Left ventricle myocardium superior (tissue), 1 donor: ENCODE measurements at regions not wholly inside any gene's neighbourhood (a gene's known extent, or its start where the extent isn't known, plus 50 kb on each side); places are given as distances from the start of the nearest gene placed in this dataset.
A peak's percentile ranks its signal among the peaks of the same experiment; 100 is the strongest.
"Not testable (repeated sequence)": the region's sequence is repeated elsewhere in the genome, so short reads cannot be mapped to it uniquely, and the experiment has no call there.

Experiments used
- ATAC-seq: fragments of 200-7000 bp; cut with Tn5 transposase; one replicate; pipeline ENCODE4 v1.9.1; 2020; ENCODE audit warnings: mild to moderate bottlenecking, moderate library complexity
- DNase-seq: peaks from one replicate; pipeline ENCODE4 v3.0.0-alpha.2; 2020
- intact Hi-C: fragments of 100-400 bp; cut with micrococcal nuclease; formaldehyde crosslinking; loops from one replicate; pipeline ENCODE4 v1.11.0; 2022
- donor health status: DM: no; HTN: yes; CAD: no; lungs with severe emphysema.

GRCh38 chr21:27571706-27572105 is 604.8 kb upstream of the ADAMTS5 start:
- DNase-seq (no peak), ATAC-seq (no peak)
- intact Hi-C loops = no loop called here

GRCh38 chr21:27570306-27570868 is 603.5 kb upstream of the ADAMTS5 start:
- intact Hi-C loops = no loop called here
- ATAC-seq = peak; percentile 96
- peak; percentile 66 for DNase-seq

GRCh38 chr21:27569831-27570230 is 602.9 kb upstream of the ADAMTS5 start:
- intact Hi-C loops = loop anchor here (10.0 kb wide), 2 partner anchors 205 to 715 kb away; no protein-coding TSS in a partner anchor
- ATAC-seq (peak; percentile 16), DNase-seq (no peak)

- ATAC-seq (no peak), DNase-seq (no peak)
- intact Hi-C loops = loop anchor here (10.0 kb wide), 2 partner anchors 204 to 714 kb away; no protein-coding TSS in a partner anchor
These were observed 602.2 kb upstream of the ADAMTS5 start for GRCh38 chr21:27569091-27569490.

DNA sequence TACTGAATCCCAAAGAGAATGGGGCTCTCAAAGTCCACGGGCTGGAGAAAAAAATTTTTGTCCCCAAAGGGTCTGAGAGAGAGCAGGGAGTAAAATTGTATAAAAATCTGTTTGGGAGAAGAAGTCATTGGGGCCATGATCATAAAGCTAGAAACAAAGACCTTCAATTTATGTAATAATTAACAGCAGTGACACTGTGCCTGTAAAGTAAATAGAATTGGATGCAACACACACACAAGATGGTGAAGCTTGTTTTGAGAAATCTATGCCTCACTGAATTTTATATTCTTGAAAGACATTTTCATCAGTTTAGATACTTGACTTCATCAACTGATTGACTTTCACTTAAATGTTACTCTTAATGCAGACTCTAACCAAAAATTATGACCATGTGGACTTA is 600.5 kb upstream of the ADAMTS5 start:
- DNase-seq = no peak
- intact Hi-C loops = loop anchor here (10.0 kb wide), 2 partner anchors 203 to 713 kb away; no protein-coding TSS in a partner anchor
- no peak for ATAC-seq

- intact Hi-C loops = loop anchor here (10.0 kb wide), 2 partner anchors 202 to 712 kb away; no protein-coding TSS in a partner anchor
- ATAC-seq = no peak
- DNase-seq = no peak
These were observed 599.6 kb upstream of the ADAMTS5 start for GRCh38 chr21:27566521-27566920.

- DNase-seq (no peak), ATAC-seq (no peak)
- intact Hi-C loops = loop anchor here (10.0 kb wide), 2 partner anchors 201 to 711 kb away; no protein-coding TSS in a partner anchor
These were observed 598.5 kb upstream of the ADAMTS5 start for GRCh38 chr21:27565364-27565763.

GRCh38 chr21:27564684-27565301 is 597.9 kb upstream of the ADAMTS5 start:
- intact Hi-C loops = loop anchor here (10.0 kb wide), 2 partner anchors 200 to 710 kb away; no protein-coding TSS in a partner anchor
- peak; percentile 33 for DNase-seq
- peak; percentile 75 for ATAC-seq

- DNase-seq = no peak
- ATAC-seq = no peak
- intact Hi-C loops = loop anchor here (10.0 kb wide), 2 partner anchors 198 to 708 kb away; no protein-coding TSS in a partner anchor
These were observed 595.4 kb upstream of the ADAMTS5 start for GRCh38 chr21:27562303-27562702.

- DNase-seq = peak; percentile 37
- intact Hi-C loops = loop anchor here (10.0 kb wide), 2 partner anchors 196 to 706 kb away; no protein-coding TSS in a partner anchor
- peak; percentile 62 for ATAC-seq
These were observed 594.2 kb upstream of the ADAMTS5 start for GRCh38 chr21:27561116-27561515.

DNA sequence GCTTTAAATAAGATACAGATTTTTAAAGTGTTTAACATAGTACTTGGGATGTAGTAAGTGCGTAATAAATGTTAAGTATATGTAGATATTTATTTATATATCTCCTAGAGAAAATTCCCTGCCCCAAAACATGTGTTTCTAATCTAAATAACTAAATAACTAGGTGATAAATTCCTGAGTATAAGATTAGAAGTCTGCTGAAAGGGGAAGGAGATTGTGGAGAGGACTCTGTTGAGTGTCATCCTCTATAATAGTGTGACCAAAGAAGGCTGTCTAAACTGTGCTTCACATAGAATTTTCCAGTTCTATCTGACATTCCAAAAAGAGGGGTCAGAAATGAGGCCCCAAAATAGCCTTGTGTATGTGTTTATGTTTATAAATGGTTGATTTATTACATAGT is 590.5 kb upstream of the ADAMTS5 start:
- intact Hi-C loops = no loop called here
- DNase-seq = no peak
- ATAC-seq = no peak

DNA sequence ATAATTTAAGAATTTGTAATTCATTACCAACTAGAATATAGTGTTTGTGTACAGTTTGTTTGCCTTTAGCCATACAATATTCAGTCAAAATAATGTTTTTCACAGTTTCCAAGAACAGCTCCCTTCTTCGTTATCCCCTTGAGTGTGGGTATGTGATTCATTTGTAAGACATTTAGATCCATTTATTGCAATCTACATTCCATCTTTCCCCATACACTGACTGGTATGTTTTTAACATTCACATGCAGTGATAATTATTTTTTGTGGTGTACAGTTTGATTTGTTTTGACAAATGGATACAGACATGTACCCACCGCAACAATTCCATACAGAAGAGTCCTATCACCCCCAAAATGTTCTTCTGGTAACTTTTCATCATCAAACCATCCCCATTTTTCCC is 589.1 kb upstream of the ADAMTS5 start:
- DNase-seq (no peak), ATAC-seq (no peak)
- intact Hi-C loops = no loop called here

- intact Hi-C loops = no loop called here
These were observed 583.4 kb upstream of the ADAMTS5 start for GRCh38 chr21:27550287-27550686.

DNA sequence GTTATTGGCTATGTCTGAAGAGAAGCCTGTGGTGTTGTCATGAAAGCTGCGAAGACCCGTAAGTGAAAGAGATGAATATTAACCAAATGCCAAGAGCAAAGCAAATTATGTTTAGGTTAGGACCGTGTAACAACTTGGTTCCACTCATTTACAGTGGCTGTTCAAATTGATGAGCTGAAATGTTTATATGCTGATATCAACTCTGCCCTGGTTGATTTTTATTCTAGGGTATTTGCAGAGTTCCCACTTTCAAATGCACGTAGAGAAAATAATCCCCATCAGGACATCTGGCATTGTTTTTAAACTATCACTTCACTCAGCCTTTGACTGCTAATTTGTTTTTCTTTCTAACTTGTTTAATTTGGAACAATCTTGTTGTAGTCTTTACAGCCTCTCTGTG is 581.6 kb upstream of the ADAMTS5 start:
- intact Hi-C loops = no loop called here
- ATAC-seq (no peak), DNase-seq (no peak)

More at GRCh38 chr21:27550287-27550686, 583.4 kb upstream of the ADAMTS5 start:
- peak; percentile 89 for ATAC-seq
- DNase-seq = no peak

DNA sequence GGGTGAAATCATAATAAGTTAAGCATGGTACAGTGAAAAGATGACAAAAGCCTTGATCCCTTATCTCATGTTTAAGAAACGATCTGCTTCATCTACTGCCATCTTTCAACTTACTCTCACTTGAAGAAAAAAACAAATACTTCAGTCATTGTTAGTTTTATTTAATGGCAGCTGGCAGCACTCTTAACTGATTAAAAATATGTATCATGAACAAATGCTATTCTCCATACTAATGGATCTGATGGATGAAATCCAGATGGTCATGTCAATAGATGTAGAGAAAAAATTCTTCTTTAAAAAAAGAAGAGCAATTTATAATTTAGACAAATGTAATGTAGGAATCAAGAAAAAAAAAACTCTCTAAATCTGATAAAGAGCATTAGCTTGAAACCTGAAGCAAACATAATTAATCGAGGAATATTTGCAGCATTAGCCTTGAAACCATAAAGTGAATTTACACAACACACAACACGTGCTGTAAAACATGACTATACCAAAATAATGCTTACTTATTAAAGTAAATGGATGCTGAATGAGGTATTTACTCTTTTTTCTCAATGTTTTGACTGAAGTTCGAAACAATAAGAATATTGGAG is 579.0 kb upstream of the ADAMTS5 start:
- no peak for ATAC-seq
- intact Hi-C loops = no loop called here
- no peak for DNase-seq

DNA sequence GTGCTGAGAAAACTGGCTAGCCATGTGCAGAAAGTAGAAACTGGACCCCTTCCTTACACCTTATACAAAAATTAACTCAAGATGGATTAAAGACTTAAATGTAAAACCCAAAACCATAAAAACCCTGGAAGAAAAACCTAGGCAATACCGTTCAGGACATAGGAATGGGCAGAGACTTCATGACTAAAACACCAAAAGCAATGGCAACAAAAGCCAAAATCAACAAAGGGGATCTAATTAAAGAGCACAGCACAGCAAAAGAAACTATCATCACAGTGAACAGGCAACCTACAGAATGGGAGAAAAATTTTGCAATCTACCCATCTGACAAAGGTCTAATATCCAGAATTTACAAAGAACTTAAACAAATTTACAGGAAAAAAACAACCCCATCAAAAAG is 575.2 kb upstream of the ADAMTS5 start:
- ATAC-seq, DNase-seq, intact Hi-C loops: not testable (repeated sequence)

- intact Hi-C loops = no loop called here
These were observed 569.4 kb upstream of the ADAMTS5 start for GRCh38 chr21:27536319-27536718.

GRCh38 chr21:27535188-27535587 is 568.3 kb upstream of the ADAMTS5 start:
- DNase-seq (no peak), ATAC-seq (peak; percentile 81)
- intact Hi-C loops = no loop called here

More at GRCh38 chr21:27536319-27536718, 569.4 kb upstream of the ADAMTS5 start:
- DNase-seq = no peak
- ATAC-seq = no peak

GRCh38 chr21:27534206-27534605 is 567.3 kb upstream of the ADAMTS5 start:
- intact Hi-C loops = no loop called here
- DNase-seq (no peak), ATAC-seq (no peak)

GRCh38 chr21:27532076-27532475 is 565.2 kb upstream of the ADAMTS5 start:
- ATAC-seq (no peak), DNase-seq (no peak)
- intact Hi-C loops = no loop called here
